ENCODE measurements at regions not wholly inside any gene's neighbourhood (a gene's known extent, or its start where the extent isn't known, plus 50 kb on each side); places are given as distances from the start of the nearest gene placed in this dataset.

- Histone ChIP-seq H3K4me1 (ENCODE audit: control insufficient read depth in 1 of 2, insufficient read depth in 1 of 2, low read depth in 1 of 2, low read length in 1 of 2) (no peaks in the 10 kb centered on the region), H3K4me3 (ENCODE audit: low read depth in 1 of 2, low read length in 1 of 2) (no peak overlapping the region), H3K9me3 (no peaks in the 10 kb centered on the region), H3K27me3 (no peaks in the 10 kb centered on the region), H3K36me3 (no peaks in the 10 kb centered on the region), H3K27ac (no peak overlapping the region)
- TF ChIP-seq CTCF (IDR thresholded peaks at IDR 0.05): no peak
Observed at GRCh38 chr7:145488816-145489215, 627.8 kb upstream of the CNTNAP2 start.

- Histone ChIP-seq H3K27me3 (no peaks in the 10 kb centered on the region), H3K4me3 (ENCODE audit: low read depth in 1 of 2, low read length in 1 of 2) (no peak overlapping the region), H3K36me3 (no peaks in the 10 kb centered on the region), H3K4me1 (ENCODE audit: control insufficient read depth in 1 of 2, insufficient read depth in 1 of 2, low read depth in 1 of 2, low read length in 1 of 2) (no peaks in the 10 kb centered on the region), H3K9me3 (no peaks in the 10 kb centered on the region), H3K27ac (no peak overlapping the region)
- no peak for TF ChIP-seq CTCF (IDR thresholded peaks at IDR 0.05)
Observed at GRCh38 chr7:145481985-145482384, 634.6 kb upstream of the CNTNAP2 start.

- Histone ChIP-seq H3K4me3 (ENCODE audit: low read depth in 1 of 2, low read length in 1 of 2) (no peak overlapping the region), H3K9me3 (no peaks in the 10 kb centered on the region), H3K4me1 (ENCODE audit: control insufficient read depth in 1 of 2, insufficient read depth in 1 of 2, low read depth in 1 of 2, low read length in 1 of 2) (no peaks in the 10 kb centered on the region), H3K36me3 (no peaks in the 10 kb centered on the region), H3K27ac (no peak overlapping the region), H3K27me3 (no peaks in the 10 kb centered on the region)
- no peak for TF ChIP-seq CTCF (IDR thresholded peaks at IDR 0.05)
Observed at GRCh38 chr7:145478541-145478940, 638.1 kb upstream of the CNTNAP2 start.

- peaks cover 4% of the 10 kb centered on the region for H3K9me3 ChIP-seq
- TF ChIP-seq CTCF (IDR thresholded peaks at IDR 0.05): no peak
- no peaks in the 10 kb centered on the region for H3K4me1 ChIP-seq (ENCODE audit: control insufficient read depth in 1 of 2, insufficient read depth in 1 of 2, low read depth in 1 of 2, low read length in 1 of 2)
- no peak overlapping the region for H3K4me3 ChIP-seq (ENCODE audit: low read depth in 1 of 2, low read length in 1 of 2)
- H3K27ac ChIP-seq: no peak overlapping the region
- no peaks in the 10 kb centered on the region for H3K36me3 ChIP-seq
- H3K27me3 ChIP-seq: no peaks in the 10 kb centered on the region
Observed at GRCh38 chr7:145474009-145474686, 638.3 kb upstream of the TPK1 start.

- H3K27me3 ChIP-seq: no peaks in the 10 kb centered on the region
Observed at GRCh38 chr7:145471883-145472282, 636.0 kb upstream of the TPK1 start.

More at GRCh38 chr7:145471883-145472282, 636.0 kb upstream of the TPK1 start:
- Histone ChIP-seq H3K9me3 (peaks cover 4% of the 10 kb centered on the region), H3K36me3 (no peaks in the 10 kb centered on the region), H3K4me1 (ENCODE audit: control insufficient read depth in 1 of 2, insufficient read depth in 1 of 2, low read depth in 1 of 2, low read length in 1 of 2) (no peaks in the 10 kb centered on the region), H3K27ac (no peak overlapping the region), H3K4me3 (ENCODE audit: low read depth in 1 of 2, low read length in 1 of 2) (no peak overlapping the region)
- TF ChIP-seq CTCF (IDR thresholded peaks at IDR 0.05): no peak

All from neutrophil (primary cell).